Epithelial cell of esophagus (primary cell): ENCODE measurements at regions not wholly inside any gene's neighbourhood (a gene's known extent, or its start where the extent isn't known, plus 50 kb on each side); places are given as distances from the start of the nearest gene placed in this dataset.

Source experiments
- DNase-seq: peaks from one replicate; pipeline ENCODE4 v3.0.0; 2010; ENCODE audit warnings: low read depth
- H3K4me3 ChIP-seq: 2 replicates; pipeline ENCODE4 v1.5.1; 2011; ENCODE audit warnings: mild to moderate bottlenecking, low read length, control low read depth
- CTCF ChIP-seq: IDR thresholded peaks from 2 replicates; pipeline ENCODE4 v1.5.1; 2011; ENCODE audit warnings: low read depth, mild to moderate bottlenecking, low read length, control low read depth, inconsistent platforms; ENCODE audit not compliant: insufficient read depth; ENCODE audit errors: missing control alignments

- no peak overlapping the region for H3K4me3 ChIP-seq
- TF ChIP-seq CTCF, result no peak
- DNase-seq, result no peak
These were observed 271.4 kb downstream of the CSNK1G3 start for GRCh38 chr5:123783421-123783820.

- no peak for DNase-seq
- no peak overlapping the region for H3K4me3 ChIP-seq
- no peak for TF ChIP-seq CTCF
These were observed 266.7 kb downstream of the CSNK1G3 start for GRCh38 chr5:123778641-123779040.

GRCh38 chr5:123776761-123777160 is 264.8 kb downstream of the CSNK1G3 start:
- TF ChIP-seq CTCF, result no peak
- DNase-seq, result peak; percentile 57
- H3K4me3 ChIP-seq, result no peak overlapping the region

- no peak for TF ChIP-seq CTCF
- H3K4me3 ChIP-seq, result no peak overlapping the region
- no peak for DNase-seq
These were observed 259.7 kb downstream of the CSNK1G3 start for GRCh38 chr5:123771715-123772114.

- no peak for TF ChIP-seq CTCF
These were observed 251.2 kb downstream of the CSNK1G3 start for GRCh38 chr5:123763201-123763600.

GRCh38 chr5:123756816-123757215 is 244.8 kb downstream of the CSNK1G3 start:
- DNase-seq, result no peak
- TF ChIP-seq CTCF, result no peak
- H3K4me3 ChIP-seq, result no peak overlapping the region

More at GRCh38 chr5:123763201-123763600, 251.2 kb downstream of the CSNK1G3 start:
- no peak for DNase-seq
- H3K4me3 ChIP-seq, result no peak overlapping the region

- TF ChIP-seq CTCF, result no peak
These were observed 244.3 kb downstream of the CSNK1G3 start for GRCh38 chr5:123756318-123756665.

More at GRCh38 chr5:123756318-123756665, 244.3 kb downstream of the CSNK1G3 start:
- no peak overlapping the region for H3K4me3 ChIP-seq
- no peak for DNase-seq
